ENCODE measurements at regions not wholly inside any gene's neighbourhood (a gene's known extent, or its start where the extent isn't known, plus 50 kb on each side); places are given as distances from the start of the nearest gene placed in this dataset.

- no peak overlapping the region for H3K27ac Mint-ChIP-seq
Observed at GRCh38 chr11:37087650-37088572, 489.9 kb upstream of the RAG2 start.

GRCh38 chr11:37078521-37078920 lies 480.5 kb upstream of the RAG2 start:
- Mint-ChIP-seq H3K4me3 (no peak overlapping the region), H3K36me3 (ENCODE audit: low read depth) (no peaks in the 10 kb centered on the region), H3K27ac (no peak overlapping the region), H3K27me3 (no peaks in the 10 kb centered on the region), H3K9me3 (no peaks in the 10 kb centered on the region), H3K4me1 (ENCODE audit: low read depth) (no peaks in the 10 kb centered on the region)

More at GRCh38 chr11:37087650-37088572, 489.9 kb upstream of the RAG2 start:
- Mint-ChIP-seq H3K36me3 (ENCODE audit: low read depth) (no peaks in the 10 kb centered on the region), H3K4me3 (no peak overlapping the region), H3K4me1 (ENCODE audit: low read depth) (no peaks in the 10 kb centered on the region), H3K27me3 (no peaks in the 10 kb centered on the region), H3K9me3 (no peaks in the 10 kb centered on the region)

GRCh38 chr11:37076866-37077265 lies 478.8 kb upstream of the RAG2 start:
- H3K9me3 Mint-ChIP-seq, result no peaks in the 10 kb centered on the region
- no peaks in the 10 kb centered on the region for H3K36me3 Mint-ChIP-seq (ENCODE audit: low read depth)
- no peaks in the 10 kb centered on the region for H3K4me1 Mint-ChIP-seq (ENCODE audit: low read depth)
- H3K27ac Mint-ChIP-seq, result no peak overlapping the region
- H3K4me3 Mint-ChIP-seq, result no peak overlapping the region
- no peaks in the 10 kb centered on the region for H3K27me3 Mint-ChIP-seq

GRCh38 chr11:37072538-37073055 lies 474.6 kb upstream of the RAG2 start:
- peaks cover 3% of the 10 kb centered on the region for H3K9me3 Mint-ChIP-seq
- H3K4me3 Mint-ChIP-seq, result no peak overlapping the region
- H3K27me3 Mint-ChIP-seq, result no peaks in the 10 kb centered on the region
- no peaks in the 10 kb centered on the region for H3K4me1 Mint-ChIP-seq (ENCODE audit: low read depth)
- H3K36me3 Mint-ChIP-seq (ENCODE audit: low read depth), result no peaks in the 10 kb centered on the region
- no peak overlapping the region for H3K27ac Mint-ChIP-seq

GRCh38 chr11:37050311-37050710 lies 452.3 kb upstream of the RAG2 start:
- Mint-ChIP-seq H3K4me1 (ENCODE audit: low read depth) (no peaks in the 10 kb centered on the region), H3K9me3 (no peaks in the 10 kb centered on the region), H3K4me3 (no peak overlapping the region), H3K36me3 (ENCODE audit: low read depth) (no peaks in the 10 kb centered on the region), H3K27ac (no peak overlapping the region), H3K27me3 (no peaks in the 10 kb centered on the region)

- H3K36me3 Mint-ChIP-seq (ENCODE audit: low read depth), result no peaks in the 10 kb centered on the region
- no peak overlapping the region for H3K4me3 Mint-ChIP-seq
- H3K9me3 Mint-ChIP-seq, result peaks cover 7% of the 10 kb centered on the region
- no peaks in the 10 kb centered on the region for H3K4me1 Mint-ChIP-seq (ENCODE audit: low read depth)
- H3K27ac Mint-ChIP-seq, result no peak overlapping the region
- H3K27me3 Mint-ChIP-seq, result no peaks in the 10 kb centered on the region
Observed at GRCh38 chr11:37040921-37041320, 442.9 kb upstream of the RAG2 start.

GRCh38 chr11:37038911-37039310 lies 440.9 kb upstream of the RAG2 start:
- Mint-ChIP-seq H3K4me1 (ENCODE audit: low read depth) (no peaks in the 10 kb centered on the region), H3K4me3 (no peak overlapping the region), H3K36me3 (ENCODE audit: low read depth) (no peaks in the 10 kb centered on the region), H3K27ac (no peak overlapping the region), H3K9me3 (peaks cover 10% of the 10 kb centered on the region), H3K27me3 (no peaks in the 10 kb centered on the region)

GRCh38 chr11:37026741-37027140 lies 428.7 kb upstream of the RAG2 start:
- Mint-ChIP-seq H3K27me3 (no peaks in the 10 kb centered on the region), H3K4me1 (ENCODE audit: low read depth) (no peaks in the 10 kb centered on the region), H3K36me3 (ENCODE audit: low read depth) (no peaks in the 10 kb centered on the region), H3K9me3 (peaks cover 7% of the 10 kb centered on the region), H3K4me3 (no peak overlapping the region), H3K27ac (no peak overlapping the region)

- H3K27ac Mint-ChIP-seq, result no peak overlapping the region
- H3K36me3 Mint-ChIP-seq (ENCODE audit: low read depth), result no peaks in the 10 kb centered on the region
- no peaks in the 10 kb centered on the region for H3K27me3 Mint-ChIP-seq
- no peak overlapping the region for H3K4me3 Mint-ChIP-seq
- no peaks in the 10 kb centered on the region for H3K4me1 Mint-ChIP-seq (ENCODE audit: low read depth)
- peaks cover 3% of the 10 kb centered on the region for H3K9me3 Mint-ChIP-seq
Observed at GRCh38 chr11:37026326-37026725, 428.3 kb upstream of the RAG2 start.

GRCh38 chr11:37006563-37006962 lies 408.5 kb upstream of the RAG2 start:
- Mint-ChIP-seq H3K27me3 (no peaks in the 10 kb centered on the region), H3K9me3 (peaks cover 9% of the 10 kb centered on the region), H3K36me3 (ENCODE audit: low read depth) (no peaks in the 10 kb centered on the region), H3K4me1 (ENCODE audit: low read depth) (no peaks in the 10 kb centered on the region), H3K27ac (no peak overlapping the region), H3K4me3 (no peak overlapping the region)

GRCh38 chr11:37002831-37003230 lies 404.8 kb upstream of the RAG2 start:
- no peak overlapping the region for H3K4me3 Mint-ChIP-seq
- H3K27me3 Mint-ChIP-seq, result no peaks in the 10 kb centered on the region
- no peak overlapping the region for H3K27ac Mint-ChIP-seq
- H3K9me3 Mint-ChIP-seq, result peaks cover 9% of the 10 kb centered on the region
- H3K36me3 Mint-ChIP-seq (ENCODE audit: low read depth), result no peaks in the 10 kb centered on the region
- H3K4me1 Mint-ChIP-seq (ENCODE audit: low read depth), result no peaks in the 10 kb centered on the region

GRCh38 chr11:36997656-36998055 lies 399.6 kb upstream of the RAG2 start:
- no peak overlapping the region for H3K4me3 Mint-ChIP-seq
- H3K27ac Mint-ChIP-seq, result no peak overlapping the region
- H3K9me3 Mint-ChIP-seq, result peaks cover 5% of the 10 kb centered on the region
- no peaks in the 10 kb centered on the region for H3K4me1 Mint-ChIP-seq (ENCODE audit: low read depth)
- H3K36me3 Mint-ChIP-seq (ENCODE audit: low read depth), result no peaks in the 10 kb centered on the region
- no peaks in the 10 kb centered on the region for H3K27me3 Mint-ChIP-seq

GRCh38 chr11:36996795-36997194 lies 398.8 kb upstream of the RAG2 start:
- H3K27ac Mint-ChIP-seq, result no peak overlapping the region
- H3K9me3 Mint-ChIP-seq, result peaks cover 5% of the 10 kb centered on the region
- no peaks in the 10 kb centered on the region for H3K4me1 Mint-ChIP-seq (ENCODE audit: low read depth)
- H3K27me3 Mint-ChIP-seq, result no peaks in the 10 kb centered on the region
- H3K4me3 Mint-ChIP-seq, result no peak overlapping the region
- no peaks in the 10 kb centered on the region for H3K36me3 Mint-ChIP-seq (ENCODE audit: low read depth)

- H3K9me3 Mint-ChIP-seq, result peaks cover 5% of the 10 kb centered on the region
- H3K4me3 Mint-ChIP-seq, result no peak overlapping the region
- H3K27ac Mint-ChIP-seq, result no peak overlapping the region
- no peaks in the 10 kb centered on the region for H3K36me3 Mint-ChIP-seq (ENCODE audit: low read depth)
- no peaks in the 10 kb centered on the region for H3K4me1 Mint-ChIP-seq (ENCODE audit: low read depth)
- H3K27me3 Mint-ChIP-seq, result no peaks in the 10 kb centered on the region
Observed at GRCh38 chr11:36994208-36994607, 396.2 kb upstream of the RAG2 start.

- Mint-ChIP-seq H3K27me3 (no peaks in the 10 kb centered on the region), H3K4me3 (no peak overlapping the region), H3K4me1 (ENCODE audit: low read depth) (no peaks in the 10 kb centered on the region), H3K36me3 (ENCODE audit: low read depth) (no peaks in the 10 kb centered on the region), H3K9me3 (peaks cover 20% of the 10 kb centered on the region), H3K27ac (no peak overlapping the region)
Observed at GRCh38 chr11:36988556-36988955, 390.5 kb upstream of the RAG2 start.

GRCh38 chr11:36985562-36985961 lies 387.5 kb upstream of the RAG2 start:
- Mint-ChIP-seq H3K27me3 (no peaks in the 10 kb centered on the region), H3K27ac (no peak overlapping the region), H3K9me3 (peaks cover 15% of the 10 kb centered on the region), H3K4me1 (ENCODE audit: low read depth) (no peaks in the 10 kb centered on the region), H3K4me3 (no peak overlapping the region), H3K36me3 (ENCODE audit: low read depth) (no peaks in the 10 kb centered on the region)
